ENCODE measurements at regions not wholly inside any gene's neighbourhood (a gene's known extent, or its start where the extent isn't known, plus 50 kb on each side); places are given as distances from the start of the nearest gene placed in this dataset.
"Not testable (repeated sequence)": the region's sequence is repeated elsewhere in the genome, so short reads cannot be mapped to it uniquely, and the experiment has no call there.

- no peak for DNase-seq
These were observed 167.7 kb upstream of the PLXNC1 start for GRCh38 chr12:93980711-93981110.

GRCh38 chr12:93981411-93981810 lies 167.0 kb upstream of the PLXNC1 start:
- DNase-seq = no peak

DNA sequence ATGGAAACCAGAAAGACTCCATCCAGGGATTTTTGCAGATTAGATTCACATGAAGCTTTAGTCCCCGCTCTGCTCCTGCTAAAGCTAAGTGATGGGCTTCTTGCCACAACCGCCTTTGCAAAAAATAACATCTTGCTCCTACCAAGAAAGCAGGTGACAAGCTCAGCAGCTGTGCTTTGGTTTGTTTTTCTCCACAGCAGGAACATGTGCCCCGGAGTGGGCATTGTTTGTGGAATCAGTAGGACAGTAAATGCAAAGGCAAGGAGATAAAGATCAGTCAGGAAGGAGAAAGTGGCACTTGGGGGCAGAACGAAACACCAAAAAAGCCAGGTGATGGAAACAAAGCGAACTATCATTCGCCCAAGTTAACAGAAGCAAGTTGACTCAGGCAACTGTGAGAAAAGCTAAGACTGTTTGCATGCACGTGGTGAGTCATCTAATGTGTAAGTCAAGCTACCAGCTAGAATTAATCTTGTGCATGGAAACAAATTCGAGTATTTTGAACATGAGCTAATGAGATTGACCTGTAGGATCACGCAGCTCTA lies 165.5 kb upstream of the PLXNC1 start:
- DNase-seq = peak; percentile 10 to 18

DNA sequence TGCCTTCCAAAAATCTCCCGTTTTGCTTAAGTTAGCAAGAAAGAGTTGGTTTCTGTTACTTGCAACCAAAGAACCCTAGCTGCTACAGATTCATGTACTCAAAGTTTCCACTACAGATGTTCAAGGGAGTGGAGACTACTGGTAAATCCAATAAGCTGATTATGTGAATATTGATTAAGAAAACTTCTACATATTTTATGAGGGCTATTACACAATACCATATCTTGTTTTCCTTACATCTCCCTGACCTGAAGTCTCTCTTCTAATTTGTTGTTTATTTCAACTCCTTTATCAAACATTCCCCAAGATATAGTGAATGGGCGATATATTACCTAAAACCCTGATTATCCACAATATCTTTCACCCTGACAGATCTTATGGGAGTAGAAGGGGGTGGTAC lies 164.4 kb upstream of the PLXNC1 start:
- DNase-seq = no peak

GRCh38 chr12:93989949-93990348 lies 158.4 kb upstream of the PLXNC1 start:
- no peak for DNase-seq

- no peak for DNase-seq
These were observed 157.3 kb upstream of the PLXNC1 start for GRCh38 chr12:93990832-93991803.

DNA sequence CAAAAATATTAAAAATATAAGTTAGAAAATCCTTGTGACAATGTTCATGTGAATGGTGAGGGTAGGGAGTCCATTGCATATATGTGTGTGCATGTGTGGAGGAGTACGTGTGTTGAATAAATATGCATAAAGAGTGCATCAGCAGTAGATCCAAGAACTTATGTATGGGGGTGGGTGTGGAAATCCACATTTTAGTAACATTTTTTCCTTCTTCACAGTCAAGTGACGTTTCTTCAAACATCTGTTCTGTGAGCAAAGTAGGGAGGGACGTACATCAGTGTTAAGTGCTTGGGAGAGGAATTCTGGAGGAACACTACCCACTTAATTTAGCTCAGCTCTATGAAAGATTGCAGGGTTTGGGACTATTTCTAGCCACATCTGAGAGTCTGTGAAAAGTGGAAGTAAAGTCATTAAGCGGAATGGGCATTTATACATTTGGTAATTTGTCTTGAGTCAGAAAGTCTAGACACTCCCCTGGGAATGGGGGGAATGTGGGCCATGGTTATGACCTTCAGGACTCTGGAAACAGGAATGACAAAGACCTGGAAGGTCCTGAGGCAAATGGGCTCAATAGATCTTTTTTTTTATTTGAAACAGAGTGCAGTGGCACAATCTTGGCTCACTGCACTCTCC lies 156.4 kb upstream of the PLXNC1 start:
- no peak for DNase-seq

- no peak for DNase-seq
These were observed 153.7 kb upstream of the PLXNC1 start for GRCh38 chr12:93994721-93995120.

- DNase-seq = no peak
These were observed 152.1 kb upstream of the PLXNC1 start for GRCh38 chr12:93996321-93996720.

GRCh38 chr12:94001691-94002090 lies 146.7 kb upstream of the PLXNC1 start:
- DNase-seq = no peak

- not testable (repeated sequence) for DNase-seq
These were observed 145.5 kb upstream of the PLXNC1 start for GRCh38 chr12:94002925-94003324.

GRCh38 chr12:94007833-94008232 lies 140.5 kb upstream of the PLXNC1 start:
- DNase-seq = peak; percentile 24 to 27

DNA sequence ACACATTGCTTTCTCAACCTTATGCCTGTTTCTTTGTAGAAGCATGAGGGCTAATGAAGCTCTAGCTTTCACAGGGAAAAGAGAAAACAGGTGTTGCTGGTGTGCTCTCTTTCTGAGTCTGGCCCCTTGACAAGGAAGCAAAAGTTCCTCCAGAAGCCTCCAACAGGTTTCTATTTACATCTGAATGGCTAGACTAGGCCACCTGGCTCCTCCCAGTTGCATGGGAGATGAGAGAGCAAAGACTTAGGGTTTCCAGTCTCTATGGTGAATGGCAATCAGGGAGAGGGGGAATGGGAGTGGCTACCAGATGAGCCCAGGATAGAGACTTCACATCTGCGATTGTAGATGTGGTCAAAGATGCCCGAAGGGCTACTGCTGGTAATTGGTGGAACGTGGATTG lies 138.1 kb upstream of the PLXNC1 start:
- DNase-seq = no peak

DNA sequence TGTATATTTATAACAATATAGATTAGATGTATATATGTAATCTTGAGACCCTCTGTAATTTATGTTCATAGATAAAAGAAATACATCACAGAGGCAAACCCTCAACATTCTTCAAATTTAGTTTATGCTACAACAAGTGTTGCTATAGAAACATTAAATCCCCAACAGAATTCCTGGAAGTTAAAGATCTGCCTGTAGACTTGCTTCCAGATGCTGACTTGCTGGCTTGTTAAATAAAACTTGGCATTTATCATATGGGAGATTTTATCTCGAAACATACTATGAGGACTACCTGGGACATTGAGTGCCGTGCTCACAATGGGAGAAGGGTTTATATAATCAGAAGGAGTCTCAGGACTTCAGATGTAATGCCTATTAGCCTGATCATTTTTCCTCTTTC lies 136.3 kb upstream of the PLXNC1 start:
- DNase-seq = no peak

DNA sequence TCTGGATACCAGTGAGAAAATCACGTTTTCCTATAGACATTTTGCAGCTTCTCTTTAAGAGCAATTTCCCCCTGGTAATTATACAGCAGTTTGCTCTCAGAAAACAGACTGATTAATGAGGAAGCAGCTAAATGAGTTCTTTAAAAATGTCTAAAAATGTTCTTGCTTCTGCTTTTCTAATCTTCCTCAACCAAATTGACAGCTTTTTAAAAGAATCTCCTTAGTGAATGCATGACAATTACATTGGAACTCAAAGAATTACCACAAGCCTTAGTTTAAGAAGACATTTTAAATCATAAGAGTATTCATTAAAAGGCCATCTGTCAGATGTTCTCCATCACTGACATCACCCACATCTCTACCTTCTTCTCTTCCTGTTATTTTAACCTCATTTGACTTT lies 135.8 kb upstream of the PLXNC1 start:
- DNase-seq = no peak

GRCh38 chr12:94017247-94017646 lies 131.1 kb upstream of the PLXNC1 start:
- DNase-seq = not testable (repeated sequence)

- no peak for DNase-seq
These were observed 128.0 kb upstream of the PLXNC1 start for GRCh38 chr12:94020335-94020734.

DNA sequence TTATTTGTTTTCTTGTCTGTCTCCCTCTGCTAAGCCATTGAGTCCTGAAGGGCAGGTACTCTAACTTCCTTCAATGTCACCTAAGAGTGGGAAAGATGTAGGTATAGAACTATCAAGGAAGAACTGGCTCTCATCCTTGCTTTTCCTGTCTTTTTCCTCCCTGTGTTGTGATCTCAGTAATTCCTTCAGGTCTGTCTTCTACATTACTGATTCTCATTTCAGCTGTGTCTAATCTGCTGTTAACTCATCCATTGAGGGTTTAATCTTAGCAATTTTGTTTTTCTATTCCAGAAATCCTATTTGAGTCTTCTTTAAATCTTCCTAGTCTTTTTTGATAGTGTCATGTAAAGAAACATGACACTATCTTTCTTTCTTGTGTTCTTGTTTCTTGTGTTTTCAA lies 124.5 kb upstream of the PLXNC1 start:
- no peak for DNase-seq

- DNase-seq = no peak
These were observed 123.3 kb upstream of the PLXNC1 start for GRCh38 chr12:94025068-94025467.

DNA sequence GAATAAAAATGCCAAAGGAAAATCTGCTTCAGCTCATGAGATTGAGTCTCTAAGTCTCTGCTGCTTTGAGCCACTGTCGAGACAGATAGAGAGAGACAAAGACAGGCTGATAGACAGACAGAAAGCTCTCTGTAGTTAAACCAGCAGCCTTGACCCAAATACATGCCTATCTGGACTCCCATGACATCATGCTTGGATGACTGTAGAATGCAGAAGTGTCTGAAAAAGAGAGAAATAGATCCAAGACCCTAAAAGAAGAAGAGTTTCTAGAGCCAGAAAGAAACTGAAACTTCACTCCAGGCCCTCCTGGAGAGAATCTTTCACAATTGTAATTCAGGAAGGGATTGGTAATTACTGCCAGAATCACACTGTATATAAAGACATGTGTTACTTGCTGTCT lies 122.6 kb upstream of the PLXNC1 start:
- DNase-seq = no peak

DNA sequence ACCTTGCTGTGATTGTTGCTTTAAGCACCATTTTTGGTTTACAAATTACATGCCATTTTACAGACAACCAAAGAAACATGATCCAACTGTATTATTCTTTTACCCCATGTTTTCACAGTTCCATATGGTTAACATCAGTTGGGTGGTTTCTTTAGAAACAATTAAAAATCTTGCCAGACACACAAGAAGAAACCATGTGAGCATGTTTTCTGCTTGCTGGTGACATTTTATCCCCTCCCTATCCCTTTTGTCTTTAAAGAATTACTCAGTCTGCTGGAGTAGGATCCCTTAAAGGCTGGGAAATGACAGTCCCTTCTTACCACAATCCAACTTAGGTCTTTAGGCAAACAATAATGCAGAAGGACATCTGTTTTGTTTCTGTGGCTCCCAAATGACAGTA lies 121.8 kb upstream of the PLXNC1 start:
- no peak for DNase-seq

- DNase-seq = no peak
These were observed 120.8 kb upstream of the PLXNC1 start for GRCh38 chr12:94027561-94027960.

- no peak for DNase-seq
These were observed 116.6 kb upstream of the PLXNC1 start for GRCh38 chr12:94031763-94032162.

- no peak for DNase-seq
These were observed 116.0 kb upstream of the PLXNC1 start for GRCh38 chr12:94032368-94032767.
